ENCODE measurements at regions not wholly inside any gene's neighbourhood (a gene's known extent, or its start where the extent isn't known, plus 50 kb on each side); places are given as distances from the start of the nearest gene placed in this dataset.

GRCh38 chr15:66630801-66631351 lies 65.1 kb upstream of the LCTL start (continued):
- TF ChIP-seq PCBP1 (IDR thresholded peaks at IDR 0.05; ENCODE audit: low read depth, low read length, poor library complexity, severe bottlenecking) (peak; percentile 77), MYC (IDR thresholded peaks at IDR 0.05; ENCODE audit: low read depth, low read length) (peak; percentile 11; the same call in 1 of the 2 replicates), MYC (CRISPR knock-in tag; IDR thresholded peaks at IDR 0.05; ENCODE audit: borderline replicate concordance, low read depth) (no peak), ZNF146 (CRISPR knock-in tag; IDR thresholded peaks at IDR 0.05; ENCODE audit: unreplicated experiment) (no peak), TFAP4 (CRISPR knock-in tag; IDR thresholded peaks at IDR 0.05; ENCODE audit: borderline replicate concordance) (peak; percentile 95), ZNF239 (CRISPR knock-in tag; IDR thresholded peaks at IDR 0.05) (no peak), ZNF778 (CRISPR knock-in tag; IDR thresholded peaks at IDR 0.05) (no peak), MAZ (CRISPR knock-in tag; conservative IDR thresholded peaks at IDR 0.05 in 1 of 2, IDR thresholded peaks at IDR 0.05 in 1 of 2) (peak; percentile 76 to 86), ZNF232 (CRISPR knock-in tag; IDR thresholded peaks at IDR 0.05) (no peak), SAP30 (IDR thresholded peaks at IDR 0.05; ENCODE audit: borderline replicate concordance, insufficient read depth, low read depth, low read length, poor library complexity, severe bottlenecking) (no peak), ZNF445 (CRISPR knock-in tag; IDR thresholded peaks at IDR 0.05; ENCODE audit: low read depth) (no peak), ATF7 (IDR thresholded peaks at IDR 0.05) (peak; percentile 70; the same call in 1 of the 2 replicates), CREB3 (tag; conservative IDR thresholded peaks at IDR 0.05; ENCODE audit: low read depth) (no peak), ZFX (CRISPR knock-in tag; IDR thresholded peaks at IDR 0.05) (peak; percentile 63), RREB1 (CRISPR knock-in tag; IDR thresholded peaks at IDR 0.05) (no peak)

Measured in K562 (cell line).